A549 (cell line): ENCODE measurements at regions not wholly inside any gene's neighbourhood (a gene's known extent, or its start where the extent isn't known, plus 50 kb on each side); places are given as distances from the start of the nearest gene placed in this dataset.

Source experiments
- CTCF ChIP-seq: fragments of >200 bp; sonication (Bioruptor Twin); formaldehyde crosslinking; IDR thresholded peaks from 3 replicates; pipeline ENCODE4 v1.5.1; 2016
- MAFK ChIP-seq: fragments of 450-650 bp; IDR thresholded peaks from 2 replicates; pipeline ENCODE4 v1.6.1; 2014; ENCODE audit not compliant: partially characterized antibody
- PBX3 ChIP-seq: IDR thresholded peaks from 2 replicates; pipeline ENCODE4 v1.6.1; 2012
- POLR2A ChIP-seq: IDR thresholded peaks from 2 replicates; pipeline ENCODE4 v1.6.1; 2012; ENCODE audit warnings: mild to moderate bottlenecking, low read length
- RARB ChIP-seq: fragments of 250-450 bp; sonication (Bioruptor Pico); IDR thresholded peaks from 2 replicates; pipeline ENCODE4 v1.8.0; 2021; ENCODE audit warnings: mild to moderate bottlenecking, moderate library complexity
- SMC3 ChIP-seq: fragments of >200 bp; sonication (Bioruptor Twin); formaldehyde crosslinking; IDR thresholded peaks from 3 replicates; pipeline ENCODE4 v1.6.1; 2018; ENCODE audit warnings: inconsistent platforms
- SREBF2 ChIP-seq: fragments of 450-650 bp; IDR thresholded peaks from 2 replicates; pipeline ENCODE4 v1.6.1; 2014; ENCODE audit warnings: mild to moderate bottlenecking, moderate library complexity

GRCh38 chr4:100017637-100018310 lies 67.7 kb upstream of the H2AZ1 start:
- no peak for TF ChIP-seq SMC3
- TF ChIP-seq POLR2A = no peak
- TF ChIP-seq PBX3 = no peak
- no peak for TF ChIP-seq CTCF
- no peak for TF ChIP-seq MAFK
- TF ChIP-seq RARB (CRISPR knock-in tag) = no peak
- no peak for TF ChIP-seq SREBF2
